Activated T-helper 1 cell treated with anti-CD3 and anti-CD28 coated beads, Interleukin-12 subunit alpha, Interleukin-12 subunit beta, Interleukin-2, Interleukin-4 antibody, amounts not matched to agents 30 ng/mL and 10 ng/mL and 1 ng/mL, durations not matched to agents 14 hours and 24 hours and 36 hours (primary cell): ENCODE measurements at regions not wholly inside any gene's neighbourhood (a gene's known extent, or its start where the extent isn't known, plus 50 kb on each side); places are given as distances from the start of the nearest gene placed in this dataset.
"Not testable (repeated sequence)": the region's sequence is repeated elsewhere in the genome, so short reads cannot be mapped to it uniquely, and the experiment has no call there.

Source experiments
- DNase-seq: peaks from one replicate; pipeline ENCODE4 v3.0.0; 2021; ENCODE audit warnings: low spot score
- H3K27ac Mint-ChIP-seq: one replicate; pipeline ENCODE4 v1.8.0; 2021; ENCODE audit warnings: mild to moderate bottlenecking, mixed read lengths
- H3K27me3 Mint-ChIP-seq: one replicate; pipeline ENCODE4 v1.8.0; 2022; ENCODE audit warnings: mild to moderate bottlenecking, moderate library complexity, mixed read lengths; ENCODE audit not compliant: insufficient read depth
- H3K36me3 Mint-ChIP-seq: one replicate; pipeline ENCODE4 v1.8.0; 2021; ENCODE audit warnings: low read depth, mixed read lengths
- H3K4me1 Mint-ChIP-seq: one replicate; pipeline ENCODE4 v1.8.0; 2021; ENCODE audit warnings: low read depth, mixed read lengths
- H3K4me3 Mint-ChIP-seq: one replicate; pipeline ENCODE4 v1.8.0; 2021; ENCODE audit warnings: mild to moderate bottlenecking, moderate library complexity, mixed read lengths
- H3K9me3 Mint-ChIP-seq: one replicate; pipeline ENCODE4 v1.8.0; 2021; ENCODE audit warnings: mixed read lengths
- intact Hi-C: fragments of 100-400 bp; cut with micrococcal nuclease; formaldehyde crosslinking; loops from one replicate; pipeline ENCODE4 v1.15.1; 2024

DNA sequence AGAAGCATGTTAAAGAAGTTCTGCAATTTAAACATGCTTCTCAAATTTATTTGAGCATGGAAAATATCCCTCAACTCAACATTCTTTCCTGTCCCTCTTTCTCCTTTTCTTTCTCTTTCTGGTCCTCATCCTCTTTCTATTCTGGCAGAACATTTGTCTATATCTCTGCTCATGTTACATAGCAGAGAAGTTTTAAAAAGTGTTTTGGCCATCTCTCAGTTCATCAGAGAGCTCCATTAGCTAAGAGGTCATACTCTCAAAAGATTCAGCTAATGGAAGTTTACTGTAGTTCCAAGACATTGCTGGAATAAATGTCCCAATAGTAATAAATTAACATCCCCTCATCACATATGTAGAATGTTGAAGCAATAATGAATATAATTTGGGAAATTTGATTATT is 53.5 kb downstream of the XCL2 start:
- no peak overlapping the region for H3K27ac Mint-ChIP-seq
- intact Hi-C loops: no loop called here
- H3K4me1 Mint-ChIP-seq: peaks cover 12% of the 10 kb centered on the region
- peaks cover 7% of the 10 kb centered on the region for H3K9me3 Mint-ChIP-seq
- H3K36me3 Mint-ChIP-seq: peaks cover 6% of the 10 kb centered on the region
- DNase-seq: no peak
- no peak overlapping the region for H3K4me3 Mint-ChIP-seq
- H3K27me3 Mint-ChIP-seq: peaks cover 1% of the 10 kb centered on the region

GRCh38 chr1:168488138-168488537 is 55.7 kb downstream of the XCL2 start:
- Mint-ChIP-seq H3K27ac (no peak overlapping the region), H3K36me3 (peaks cover 4% of the 10 kb centered on the region), H3K4me3 (no peak overlapping the region)

GRCh38 chr1:168486820-168487219 is 57.0 kb downstream of the XCL2 start:
- H3K27me3 Mint-ChIP-seq, H3K27ac Mint-ChIP-seq, intact Hi-C loops, DNase-seq, H3K36me3 Mint-ChIP-seq, H3K9me3 Mint-ChIP-seq, H3K4me3 Mint-ChIP-seq: not testable (repeated sequence)
- H3K4me1 Mint-ChIP-seq: peaks cover 35% of the 10 kb centered on the region

More at GRCh38 chr1:168488138-168488537, 55.7 kb downstream of the XCL2 start:
- H3K9me3 Mint-ChIP-seq: peaks cover 7% of the 10 kb centered on the region
- intact Hi-C loops: no loop called here
- no peaks in the 10 kb centered on the region for H3K27me3 Mint-ChIP-seq
- DNase-seq: no peak
- peaks cover 34% of the 10 kb centered on the region for H3K4me1 Mint-ChIP-seq

- intact Hi-C loops: loop anchor here (2.0 kb wide), 1 partner anchor 20 kb away; no protein-coding TSS in a partner anchor
- peaks cover 45% of the 10 kb centered on the region for H3K4me1 Mint-ChIP-seq
- H3K4me3 Mint-ChIP-seq: no peak overlapping the region
- H3K9me3 Mint-ChIP-seq: peaks cover 7% of the 10 kb centered on the region
- H3K27me3 Mint-ChIP-seq: no peaks in the 10 kb centered on the region
- no peak overlapping the region for H3K27ac Mint-ChIP-seq
- DNase-seq: no peak
- peaks cover 2% of the 10 kb centered on the region for H3K36me3 Mint-ChIP-seq
Measured at GRCh38 chr1:168485048-168485447, 58.7 kb downstream of the XCL2 start.

GRCh38 chr1:168484083-168484482 is 59.7 kb downstream of the XCL2 start:
- peak overlapping the region; percentile 10 for H3K27ac Mint-ChIP-seq
- no peak for DNase-seq
- H3K4me1 Mint-ChIP-seq: peaks cover 45% of the 10 kb centered on the region
- intact Hi-C loops: loop anchor here (2.0 to 5.0 kb wide), 3 partner anchors 21 to 47 kb away; no protein-coding TSS in a partner anchor
- peak overlapping the region; percentile 49 for H3K4me3 Mint-ChIP-seq
- peaks cover 2% of the 10 kb centered on the region for H3K36me3 Mint-ChIP-seq
- H3K27me3 Mint-ChIP-seq: no peaks in the 10 kb centered on the region
- peaks cover 7% of the 10 kb centered on the region for H3K9me3 Mint-ChIP-seq

- H3K9me3 Mint-ChIP-seq: peaks cover 7% of the 10 kb centered on the region
- no peak overlapping the region for H3K4me3 Mint-ChIP-seq
- intact Hi-C loops: loop anchor here (5.0 kb wide), 2 partner anchors 39 to 46 kb away; no protein-coding TSS in a partner anchor
- peaks cover 45% of the 10 kb centered on the region for H3K4me1 Mint-ChIP-seq
- no peak for DNase-seq
- H3K27me3 Mint-ChIP-seq: no peaks in the 10 kb centered on the region
- no peak overlapping the region for H3K27ac Mint-ChIP-seq
- H3K36me3 Mint-ChIP-seq: peaks cover 2% of the 10 kb centered on the region
Measured at GRCh38 chr1:168483539-168483938, 60.3 kb downstream of the XCL2 start.

- Mint-ChIP-seq H3K27me3 (no peaks in the 10 kb centered on the region), H3K36me3 (peaks cover 2% of the 10 kb centered on the region), H3K4me1 (peaks cover 56% of the 10 kb centered on the region), H3K27ac (no peak overlapping the region), H3K4me3 (no peak overlapping the region), H3K9me3 (peaks cover 7% of the 10 kb centered on the region)
- intact Hi-C loops: loop anchor here (5.0 kb wide), 2 partner anchors 40 to 45 kb away; no protein-coding TSS in a partner anchor
- DNase-seq: no peak
Measured at GRCh38 chr1:168482106-168482505, 61.7 kb downstream of the XCL2 start.

DNA sequence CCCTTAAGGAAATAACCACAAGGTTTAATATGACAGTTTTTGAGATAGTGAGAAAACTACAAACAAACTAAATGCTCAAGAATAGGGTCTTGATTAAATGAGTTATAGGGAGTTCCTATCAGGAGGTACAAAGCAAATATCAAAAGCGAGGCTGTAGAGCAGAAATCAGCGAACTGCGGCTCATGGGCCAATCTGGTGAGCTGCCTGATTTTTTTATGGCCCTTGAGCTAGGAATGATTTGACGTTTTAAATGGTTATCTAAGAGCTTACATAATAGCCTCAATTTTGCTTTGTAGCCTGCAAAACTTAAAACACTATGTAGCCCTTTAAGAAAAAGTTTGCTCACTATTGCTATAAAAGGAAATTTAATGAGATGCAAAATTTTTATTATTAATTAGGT is 62.2 kb downstream of the XCL2 start:
- peaks cover 9% of the 10 kb centered on the region for H3K9me3 Mint-ChIP-seq
- no peaks in the 10 kb centered on the region for H3K27me3 Mint-ChIP-seq
- no peak overlapping the region for H3K27ac Mint-ChIP-seq
- DNase-seq: no peak
- H3K36me3 Mint-ChIP-seq: peaks cover 2% of the 10 kb centered on the region
- intact Hi-C loops: loop anchor here (5.0 kb wide), 2 partner anchors 41 to 44 kb away; no protein-coding TSS in a partner anchor
- H3K4me1 Mint-ChIP-seq: peaks cover 59% of the 10 kb centered on the region
- no peak overlapping the region for H3K4me3 Mint-ChIP-seq

GRCh38 chr1:168480997-168481396 is 62.8 kb downstream of the XCL2 start:
- Mint-ChIP-seq H3K4me1 (peaks cover 56% of the 10 kb centered on the region), H3K4me3 (no peak overlapping the region), H3K36me3 (peaks cover 2% of the 10 kb centered on the region), H3K9me3 (peaks cover 6% of the 10 kb centered on the region), H3K27ac (peak overlapping the region; percentile 10), H3K27me3 (no peaks in the 10 kb centered on the region)
- intact Hi-C loops: loop anchor here (5.0 kb wide), 2 partner anchors 41 to 44 kb away; no protein-coding TSS in a partner anchor
- no peak for DNase-seq

- no peak for DNase-seq
- peaks cover 13% of the 10 kb centered on the region for H3K36me3 Mint-ChIP-seq
- H3K4me1 Mint-ChIP-seq: peaks cover 25% of the 10 kb centered on the region
- intact Hi-C loops: no loop called here
- H3K4me3 Mint-ChIP-seq: no peak overlapping the region
- peaks cover 27% of the 10 kb centered on the region for H3K9me3 Mint-ChIP-seq
- no peaks in the 10 kb centered on the region for H3K27me3 Mint-ChIP-seq
- H3K27ac Mint-ChIP-seq: no peak overlapping the region
Measured at GRCh38 chr1:168477792-168478191, 66.0 kb downstream of the XCL2 start.

DNA sequence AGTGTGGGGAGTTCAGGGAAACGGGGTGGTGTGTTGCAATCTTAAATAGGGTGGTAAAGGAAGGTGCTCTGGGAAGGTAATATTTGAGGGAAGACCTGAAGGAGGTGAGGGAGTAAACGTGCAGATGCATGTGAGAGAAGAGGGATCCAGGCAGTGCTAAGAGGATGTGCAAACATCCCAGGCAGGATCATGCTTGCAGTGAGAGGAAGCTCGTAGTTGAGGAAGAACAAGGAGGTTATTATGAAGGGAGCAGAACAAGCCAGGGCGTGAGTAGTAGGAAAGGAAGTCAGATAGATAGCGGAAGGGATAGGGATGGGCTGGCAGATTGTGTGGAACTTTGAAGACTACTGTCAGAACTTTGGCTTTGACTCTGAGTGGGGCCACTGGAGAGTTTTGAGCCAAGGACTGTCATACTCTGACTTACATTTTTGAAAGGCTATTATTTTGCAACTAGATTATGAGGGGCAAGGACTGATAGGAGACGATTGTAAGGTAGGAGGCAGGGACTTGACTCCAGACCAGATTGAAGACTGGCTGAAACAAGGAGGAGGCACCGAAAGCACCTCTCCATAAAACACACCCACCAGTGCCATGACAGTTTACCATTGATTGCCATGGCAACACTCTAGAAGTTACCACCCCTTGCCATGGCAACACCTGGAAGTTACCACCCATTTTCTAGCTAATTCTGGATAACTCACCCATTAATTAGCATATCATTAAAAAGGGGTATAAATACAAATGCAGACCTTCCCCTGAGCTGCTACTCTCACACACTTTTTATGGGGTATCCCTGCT is 67.0 kb downstream of the XCL2 start:
- no peak for DNase-seq
- H3K27me3 Mint-ChIP-seq: no peaks in the 10 kb centered on the region
- no peak overlapping the region for H3K27ac Mint-ChIP-seq
- peaks cover 25% of the 10 kb centered on the region for H3K4me1 Mint-ChIP-seq
- no peak overlapping the region for H3K4me3 Mint-ChIP-seq
- H3K9me3 Mint-ChIP-seq: peaks cover 30% of the 10 kb centered on the region
- intact Hi-C loops: no loop called here
- peaks cover 15% of the 10 kb centered on the region for H3K36me3 Mint-ChIP-seq

- intact Hi-C loops: loop anchor here (5.0 kb wide), 1 partner anchor 618 kb away; no protein-coding TSS in a partner anchor
- peaks cover 30% of the 10 kb centered on the region for H3K9me3 Mint-ChIP-seq
- H3K4me3 Mint-ChIP-seq: no peak overlapping the region
- H3K27ac Mint-ChIP-seq: no peak overlapping the region
- peaks cover 15% of the 10 kb centered on the region for H3K36me3 Mint-ChIP-seq
- H3K4me1 Mint-ChIP-seq: peaks cover 36% of the 10 kb centered on the region
- no peak for DNase-seq
- H3K27me3 Mint-ChIP-seq: no peaks in the 10 kb centered on the region
Measured at GRCh38 chr1:168474322-168474721, 69.5 kb downstream of the XCL2 start.

- no peaks in the 10 kb centered on the region for H3K27me3 Mint-ChIP-seq
- no peak overlapping the region for H3K27ac Mint-ChIP-seq
- intact Hi-C loops: loop anchor here (5.0 kb wide), 1 partner anchor 619 kb away; no protein-coding TSS in a partner anchor
- peaks cover 47% of the 10 kb centered on the region for H3K4me1 Mint-ChIP-seq
- peaks cover 30% of the 10 kb centered on the region for H3K9me3 Mint-ChIP-seq
- peaks cover 15% of the 10 kb centered on the region for H3K36me3 Mint-ChIP-seq
- no peak for DNase-seq
- H3K4me3 Mint-ChIP-seq: no peak overlapping the region
Measured at GRCh38 chr1:168473126-168473525, 70.7 kb downstream of the XCL2 start.
